SW 1271 (cell line): ENCODE measurements at regions not wholly inside any gene's neighbourhood (a gene's known extent, or its start where the extent isn't known, plus 50 kb on each side); places are given as distances from the start of the nearest gene placed in this dataset.
A peak's percentile ranks its signal among the peaks of the same experiment; 100 is the strongest.
"Not testable (repeated sequence)": the region's sequence is repeated elsewhere in the genome, so short reads cannot be mapped to it uniquely, and the experiment has no call there.

ENCODE experiments used
- DNase-seq, 2 experiments: peaks; one replicate each; lab custom pipeline; 2025; lab: John Stamatoyannopoulos, UW

GRCh38 chr2:117359266-117359914, 455.1 kb upstream of the DDX18 start:
- no peak for DNase-seq

GRCh38 chr2:117360586-117360985, 453.9 kb upstream of the DDX18 start:
- DNase-seq = no peak

- DNase-seq = no peak
These were observed 435.8 kb upstream of the DDX18 start for GRCh38 chr2:117378653-117379052.

DNA sequence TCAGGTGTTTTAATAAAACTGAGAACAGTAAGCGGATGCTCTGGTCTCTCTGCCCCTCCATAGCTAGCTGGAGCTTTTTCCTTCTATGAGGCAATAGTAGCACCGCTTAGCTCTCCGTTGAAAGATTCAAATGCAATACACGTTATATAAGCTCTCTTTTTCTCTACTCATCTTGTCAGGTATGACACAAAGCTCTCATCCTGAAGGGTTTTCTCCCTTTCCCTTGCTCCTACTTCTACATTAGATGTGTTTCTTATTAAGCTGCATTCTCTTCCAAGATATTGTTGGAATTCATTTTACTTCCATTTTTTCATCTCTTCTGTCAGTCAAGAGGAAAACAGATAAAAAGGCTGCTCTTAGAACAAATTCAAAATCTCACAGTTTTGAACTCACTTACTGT, 434.6 kb upstream of the DDX18 start:
- DNase-seq = no peak

DNA sequence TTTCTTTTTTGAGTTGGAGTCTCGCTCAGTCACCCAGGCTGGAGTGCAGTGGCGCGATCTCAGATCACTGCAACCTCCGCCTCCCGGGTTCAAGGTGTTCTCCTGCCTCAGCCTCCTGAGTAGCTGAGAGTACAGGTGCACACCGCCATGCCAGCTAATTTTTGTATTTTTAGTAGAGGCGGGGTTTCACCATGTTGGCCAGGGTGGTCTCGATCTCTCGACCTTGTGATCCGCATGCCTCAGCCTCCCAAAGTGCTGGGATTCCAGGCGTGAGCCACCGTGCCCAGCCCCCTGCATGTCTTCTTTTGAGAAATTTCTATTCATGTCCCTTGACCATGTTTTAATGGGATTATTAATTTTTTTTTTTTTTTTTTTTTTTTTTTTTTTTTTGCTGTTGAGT, 430.5 kb upstream of the DDX18 start:
- not testable (repeated sequence) for DNase-seq

GRCh38 chr2:117396161-117396560, 418.3 kb upstream of the DDX18 start:
- no peak for DNase-seq

GRCh38 chr2:117401582-117401981, 412.9 kb upstream of the DDX18 start:
- no peak for DNase-seq

DNA sequence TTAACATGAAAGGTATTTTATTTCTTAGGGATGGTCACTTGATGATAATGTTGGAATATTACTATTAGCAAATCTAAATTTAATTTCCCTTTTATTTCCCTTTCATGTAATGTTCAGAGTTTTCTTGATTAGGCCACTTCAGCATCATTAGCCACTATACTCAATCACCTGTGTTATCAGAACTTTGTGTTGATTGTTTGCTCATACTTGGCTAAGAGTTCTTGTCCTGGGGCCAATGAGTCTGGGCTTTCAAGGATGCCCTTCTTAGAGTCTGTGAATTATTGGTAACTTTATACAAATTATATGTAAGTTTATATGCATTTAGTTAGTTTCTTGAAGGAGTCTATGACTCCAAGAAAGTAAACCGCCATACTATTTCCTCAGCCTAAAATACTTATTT, 408.0 kb upstream of the DDX18 start:
- DNase-seq = no peak

DNA sequence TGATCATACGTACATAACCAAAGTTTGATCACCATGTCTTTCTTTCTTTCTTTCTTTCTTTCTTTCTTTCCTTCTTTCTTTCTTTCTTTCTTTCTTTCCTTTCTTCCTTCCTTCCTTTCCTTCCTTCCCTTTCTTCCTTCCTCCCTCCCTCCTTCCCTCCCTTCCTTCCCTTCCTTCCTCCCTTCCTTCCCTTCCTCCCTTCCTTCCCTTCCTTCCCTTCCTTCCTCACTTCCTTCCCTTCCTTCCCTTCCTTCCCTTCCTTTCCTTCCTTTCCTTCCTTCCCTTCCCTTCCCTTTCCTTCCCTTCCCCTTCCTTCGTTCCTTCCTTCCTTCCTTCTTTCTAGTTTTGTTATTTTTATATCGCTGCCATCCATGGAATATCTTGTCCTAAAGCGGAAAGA, 406.7 kb upstream of the DDX18 start:
- DNase-seq = no peak

DNA sequence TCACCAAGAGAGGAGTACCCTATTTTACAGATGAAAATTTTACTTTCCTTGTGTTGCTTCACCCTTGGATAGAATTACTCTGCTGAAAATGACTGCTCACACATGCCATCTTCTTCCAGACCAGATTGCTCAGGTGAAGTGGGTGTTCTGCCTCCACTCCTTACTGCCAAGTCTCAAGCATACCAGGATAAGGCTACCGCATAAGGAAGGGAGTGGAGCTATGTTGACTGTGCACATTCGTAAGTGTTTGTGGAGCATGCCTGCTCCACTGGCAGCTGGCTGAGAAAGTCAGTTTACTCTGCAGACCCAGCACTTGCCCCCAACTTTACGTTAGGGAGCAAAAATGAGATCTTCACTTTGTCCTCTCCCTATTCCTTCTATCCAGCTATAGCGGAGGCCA, 405.0 kb upstream of the DDX18 start:
- no peak for DNase-seq

DNA sequence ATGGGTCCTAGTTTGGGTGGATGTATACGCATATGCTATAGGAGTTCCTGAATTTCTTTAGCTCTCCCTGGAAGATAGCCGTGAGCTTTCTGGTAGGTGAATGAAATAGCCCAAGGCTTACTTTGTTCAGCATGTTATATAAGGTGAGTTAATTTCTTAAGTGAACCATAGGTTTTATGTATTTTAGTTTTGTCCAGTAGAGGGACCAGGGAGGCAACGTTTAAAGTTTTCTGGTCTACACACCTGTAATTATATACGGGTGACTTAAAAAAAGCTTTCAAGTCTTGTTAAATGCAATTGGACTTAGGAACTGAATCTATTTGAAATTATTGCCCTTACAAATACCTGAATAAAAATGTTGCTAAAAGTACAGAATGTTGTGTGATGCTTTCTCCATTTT, 402.5 kb upstream of the DDX18 start:
- no peak for DNase-seq

GRCh38 chr2:117432746-117433145, 381.7 kb upstream of the DDX18 start:
- no peak for DNase-seq

DNA sequence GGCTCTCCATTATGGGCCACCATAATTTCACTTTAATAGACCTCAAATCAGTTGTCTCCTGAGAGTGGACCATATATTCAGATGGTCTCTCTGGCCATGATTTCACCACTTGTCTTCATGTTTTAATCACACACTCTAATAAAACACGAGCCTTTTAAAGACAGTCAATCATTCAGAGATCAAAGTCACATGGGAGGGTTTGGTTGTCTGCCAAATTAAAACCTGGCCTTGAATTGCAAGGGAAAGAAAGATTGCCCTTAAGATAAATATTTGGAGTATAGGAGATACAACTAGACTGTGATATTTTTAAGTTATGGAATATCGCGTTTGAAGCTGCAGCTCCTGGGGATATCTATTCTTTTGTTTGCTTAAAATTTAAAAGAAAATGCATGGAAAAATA, 377.8 kb upstream of the DDX18 start:
- no peak for DNase-seq

DNA sequence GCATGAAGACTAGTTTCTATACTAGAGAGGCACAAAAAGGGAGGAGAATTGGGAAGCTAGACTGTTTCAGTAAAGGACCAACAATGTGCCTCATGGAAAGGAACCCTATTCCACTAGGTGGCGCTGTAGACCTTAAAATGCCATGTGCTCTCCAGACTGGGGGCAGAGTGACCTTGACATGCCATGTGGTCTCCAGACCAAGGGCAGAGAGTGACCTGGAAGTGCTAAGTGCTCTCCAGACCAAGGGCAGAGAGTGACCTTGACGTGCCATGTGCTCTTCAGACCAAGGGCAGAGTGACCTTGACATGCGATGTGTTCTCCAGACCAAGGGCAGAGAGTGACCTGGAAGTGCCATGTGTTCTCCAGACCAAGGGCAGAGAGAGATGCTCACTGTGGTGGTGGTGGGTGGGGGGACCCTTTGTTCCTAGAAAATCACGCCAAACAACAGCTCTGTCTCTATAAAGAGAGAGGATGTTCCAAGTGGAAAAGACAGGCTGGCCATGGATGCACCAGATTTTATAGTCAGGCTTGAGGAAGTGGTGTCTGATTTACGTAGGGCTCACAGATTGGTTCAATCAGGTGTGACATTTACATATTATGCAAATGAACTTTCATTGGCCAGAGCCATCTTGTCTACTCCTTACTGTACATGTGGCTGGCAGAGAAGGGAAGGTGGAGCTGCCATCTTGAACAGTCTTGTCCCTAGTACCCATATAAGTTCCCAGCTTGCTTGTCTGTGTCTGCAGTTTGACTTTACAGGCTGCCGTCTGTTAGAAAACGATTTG, 344.0 kb upstream of the DDX18 start:
- DNase-seq = peak in 1 of 2 experiments; percentile 2

GRCh38 chr2:117481608-117482007, 332.9 kb upstream of the DDX18 start:
- DNase-seq = no peak

DNA sequence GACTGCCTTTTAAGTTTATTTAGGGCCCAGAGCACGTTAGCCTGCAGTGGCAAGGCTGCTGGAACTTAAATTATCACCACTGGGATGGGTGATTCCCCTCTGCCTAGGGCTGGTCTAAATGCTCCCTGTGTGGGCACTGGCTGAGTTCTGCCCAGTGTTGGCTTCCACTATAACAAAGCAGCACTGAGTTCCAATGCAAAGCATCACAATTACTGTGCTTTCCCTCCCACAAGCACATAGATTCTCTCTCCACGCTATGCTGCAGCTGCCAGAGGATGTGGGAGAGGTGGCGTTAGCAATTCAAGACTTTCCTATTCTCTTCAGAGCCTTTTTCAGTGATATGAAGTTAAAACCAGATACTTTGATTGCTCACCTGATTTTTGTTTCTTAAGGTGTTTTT, 328.9 kb upstream of the DDX18 start:
- DNase-seq = no peak

DNA sequence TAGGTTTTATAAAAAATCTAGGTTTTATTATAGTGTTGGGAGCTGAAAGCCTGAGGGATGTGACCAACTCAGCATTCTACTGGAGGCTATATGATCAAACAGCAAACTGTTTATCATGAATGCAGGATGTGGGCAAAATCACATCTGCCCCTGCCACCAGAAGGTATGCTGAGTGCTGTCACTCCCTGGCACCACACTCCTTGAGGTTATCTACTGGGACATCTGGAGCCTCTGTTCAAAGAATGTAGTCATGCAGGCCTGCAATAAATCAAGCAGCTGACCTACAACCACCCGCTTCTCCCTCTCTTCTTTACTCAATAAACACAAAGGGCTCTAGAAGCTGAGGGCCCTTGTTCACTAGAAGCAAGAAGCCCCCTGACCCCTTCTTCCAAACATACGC, 328.4 kb upstream of the DDX18 start:
- DNase-seq = no peak

DNA sequence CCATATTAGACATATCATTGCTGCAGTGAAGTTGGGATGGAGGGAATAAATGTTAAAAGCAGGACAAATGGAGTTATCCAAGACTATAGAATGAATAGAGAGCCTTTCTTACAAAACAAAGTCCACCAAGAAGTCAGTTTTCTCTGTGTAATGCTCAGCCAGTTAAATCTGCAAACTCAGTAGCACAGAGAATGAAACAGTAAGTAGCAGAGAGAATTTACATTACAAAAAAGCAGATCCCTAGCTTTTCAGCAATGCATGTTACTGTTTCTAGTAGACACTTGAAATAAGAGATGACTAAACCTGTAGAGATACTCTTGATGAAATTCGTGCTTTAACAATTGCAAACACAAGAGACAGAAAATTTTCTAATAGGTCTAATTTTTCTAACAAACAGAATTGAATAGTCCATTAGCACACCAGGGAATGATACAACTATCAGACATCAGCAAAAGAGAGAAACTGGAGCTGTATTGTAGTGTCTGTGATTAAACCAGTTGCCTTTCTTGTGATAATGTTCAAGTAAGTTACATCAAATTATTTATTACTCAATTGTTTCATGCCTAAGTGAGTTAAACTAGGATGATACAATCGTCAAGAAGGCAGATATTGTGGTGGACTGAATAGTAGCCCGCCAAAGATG, 322.2 kb upstream of the DDX18 start:
- DNase-seq = no peak

GRCh38 chr2:117500721-117501120, 313.8 kb upstream of the DDX18 start:
- no peak for DNase-seq

DNA sequence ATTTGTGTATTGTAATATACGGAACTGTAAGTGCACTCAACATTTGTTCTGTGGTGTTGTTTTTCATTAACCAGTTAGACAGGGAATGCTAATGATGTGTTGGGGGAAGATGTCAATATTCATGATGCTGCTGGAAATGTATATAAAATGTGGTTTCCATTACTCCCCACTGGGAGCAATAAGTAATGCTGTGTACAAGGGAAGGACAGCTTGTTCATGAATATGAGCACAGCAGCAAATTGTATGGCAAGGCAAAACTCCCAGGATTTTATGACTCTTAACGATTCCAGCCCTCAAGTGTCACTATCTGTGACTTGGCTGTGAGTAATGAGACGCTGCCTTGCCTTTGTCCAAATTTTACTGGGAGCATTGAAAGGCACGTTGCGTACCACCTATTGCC, 312.4 kb upstream of the DDX18 start:
- no peak for DNase-seq

DNA sequence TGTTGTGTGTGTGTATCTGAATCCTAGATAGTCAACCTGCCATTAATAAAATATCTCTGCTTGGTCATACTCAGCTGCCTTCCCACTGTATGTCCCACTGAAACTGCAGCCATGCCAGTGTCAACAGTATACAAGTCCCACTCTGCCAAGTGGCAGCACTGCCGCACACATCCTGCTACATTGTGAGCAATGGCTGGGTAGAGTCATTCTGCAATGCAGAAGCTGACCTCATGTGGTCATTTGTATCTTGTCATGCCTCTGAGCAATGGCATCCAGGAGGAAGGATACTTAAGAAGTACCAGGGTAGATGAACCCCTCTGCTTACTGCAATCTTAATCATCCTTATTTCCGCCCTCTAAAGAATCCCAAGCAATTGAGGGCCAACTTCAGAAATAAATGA, 302.2 kb upstream of the DDX18 start:
- DNase-seq = no peak

- DNase-seq = no peak
These were observed 300.1 kb upstream of the DDX18 start for GRCh38 chr2:117514371-117514770.

DNA sequence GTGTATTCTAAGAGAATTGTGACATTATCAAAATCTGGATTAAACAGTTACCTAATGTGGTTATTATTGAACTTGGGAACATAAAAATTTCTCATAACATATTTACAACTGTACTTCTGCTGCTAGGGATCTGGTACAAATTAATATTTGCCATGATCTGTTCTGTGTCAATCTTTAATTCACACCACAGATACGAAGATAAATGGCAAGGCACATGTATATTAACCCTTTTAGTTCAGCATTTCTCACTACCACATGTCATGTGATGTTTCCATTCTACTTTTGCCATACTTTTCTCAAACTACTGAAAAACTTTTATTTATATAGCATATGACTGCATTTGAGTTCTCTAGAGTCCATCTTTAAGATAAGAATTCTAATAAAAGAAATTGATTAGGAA, 295.3 kb upstream of the DDX18 start:
- DNase-seq = no peak
